WTC11 (cell line): ENCODE measurements at regions not wholly inside any gene's neighbourhood (a gene's known extent, or its start where the extent isn't known, plus 50 kb on each side); places are given as distances from the start of the nearest gene placed in this dataset.

Experiments used
- ATF3 ChIP-seq: sonication (generic); formaldehyde crosslinking; conservative IDR thresholded peaks from 2 replicates; pipeline ENCODE4 v1.8.1; 2022; ENCODE audit warnings: mild to moderate bottlenecking, missing genetic modification reagents
- HMGXB4 ChIP-seq: sonication (generic); formaldehyde crosslinking; IDR thresholded peaks from 2 replicates; pipeline ENCODE4 v1.8.1; 2023; ENCODE audit warnings: mild to moderate bottlenecking, moderate library complexity, missing genetic modification reagents
- JUN ChIP-seq: sonication (generic); formaldehyde crosslinking; IDR thresholded peaks from 2 replicates; pipeline ENCODE4 v1.8.0; 2023; ENCODE audit warnings: mild to moderate bottlenecking, missing genetic modification reagents
- NFE2L1 ChIP-seq: sonication (generic); formaldehyde crosslinking; IDR thresholded peaks from 2 replicates; pipeline ENCODE4 v1.8.1; 2023; ENCODE audit warnings: missing genetic modification reagents
- RELA ChIP-seq: sonication (generic); formaldehyde crosslinking; IDR thresholded peaks from 2 replicates; pipeline ENCODE4 v1.8.1; 2022; ENCODE audit warnings: missing genetic modification reagents, mild to moderate bottlenecking, borderline replicate concordance
- SP1 ChIP-seq: sonication (generic); formaldehyde crosslinking; conservative IDR thresholded peaks from 2 replicates; pipeline ENCODE4 v1.8.1; 2022; ENCODE audit warnings: missing genetic modification reagents
- ZNF232 ChIP-seq: sonication (generic); formaldehyde crosslinking; IDR thresholded peaks from 2 replicates; pipeline ENCODE4 v1.8.0; 2022; ENCODE audit warnings: mild to moderate bottlenecking, missing genetic modification reagents
- ZNF671 ChIP-seq: fragments of 250-450 bp; sonication (Bioruptor Pico); IDR thresholded peaks from 2 replicates; pipeline ENCODE4 v1.8.0; 2021; ENCODE audit warnings: mild to moderate bottlenecking
- TF ChIP-seq, protein P1 (sequence below): sonication (generic); formaldehyde crosslinking; IDR thresholded peaks from 2 replicates; pipeline ENCODE4 v1.8.1; 2022; ENCODE audit warnings: low read depth, missing genetic modification reagents, borderline replicate concordance
- TF ChIP-seq, protein P2 (sequence below): fragments of 200-600 bp; IDR thresholded peaks from 2 replicates; pipeline ENCODE4 v1.8.0; 2022; ENCODE audit warnings: antibody characterized with exemption
- TF ChIP-seq, protein P3 (sequence below): fragments of 250-450 bp; sonication (Bioruptor Pico); IDR thresholded peaks from 2 replicates; pipeline ENCODE4 v1.9.0; 2021; ENCODE audit warnings: mild to moderate bottlenecking
- TF ChIP-seq, protein P4 (sequence below): sonication (generic); formaldehyde crosslinking; IDR thresholded peaks from 2 replicates; pipeline ENCODE4 v1.8.1; 2023; ENCODE audit warnings: mild to moderate bottlenecking, missing genetic modification reagents

DNA sequence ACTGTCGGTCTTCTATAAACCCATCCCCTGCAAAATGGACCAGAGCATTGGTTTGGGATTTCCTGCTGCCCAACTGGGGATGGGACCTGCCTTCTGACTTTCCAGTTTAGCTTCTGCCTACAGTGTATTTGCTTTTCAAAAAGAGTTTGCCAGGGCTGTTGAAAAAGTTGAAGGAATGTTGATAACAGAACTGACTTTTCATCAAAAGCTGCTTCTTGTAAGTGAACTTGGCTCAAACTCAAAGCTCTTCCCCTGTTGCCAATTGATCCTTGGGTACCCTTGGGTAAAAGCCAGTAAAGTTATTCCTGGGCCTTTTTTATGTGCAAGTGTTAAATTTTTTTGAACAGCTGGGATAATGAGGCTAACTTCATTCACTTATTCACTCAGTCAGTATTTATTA is 142.9 kb upstream of the SLC30A5 start:
- TF ChIP-seq, protein P1, sequence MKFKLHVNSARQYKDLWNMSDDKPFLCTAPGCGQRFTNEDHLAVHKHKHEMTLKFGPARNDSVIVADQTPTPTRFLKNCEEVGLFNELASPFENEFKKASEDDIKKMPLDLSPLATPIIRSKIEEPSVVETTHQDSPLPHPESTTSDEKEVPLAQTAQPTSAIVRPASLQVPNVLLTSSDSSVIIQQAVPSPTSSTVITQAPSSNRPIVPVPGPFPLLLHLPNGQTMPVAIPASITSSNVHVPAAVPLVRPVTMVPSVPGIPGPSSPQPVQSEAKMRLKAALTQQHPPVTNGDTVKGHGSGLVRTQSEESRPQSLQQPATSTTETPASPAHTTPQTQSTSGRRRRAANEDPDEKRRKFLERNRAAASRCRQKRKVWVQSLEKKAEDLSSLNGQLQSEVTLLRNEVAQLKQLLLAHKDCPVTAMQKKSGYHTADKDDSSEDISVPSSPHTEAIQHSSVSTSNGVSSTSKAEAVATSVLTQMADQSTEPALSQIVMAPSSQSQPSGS (CRISPR knock-in tag), result no peak
- TF ChIP-seq HMGXB4 (CRISPR knock-in tag) (no peak), SP1 (CRISPR knock-in tag) (no peak), ZNF671 (CRISPR knock-in tag) (no peak), RELA (no peak), JUN (no peak), NFE2L1 (CRISPR knock-in tag) (no peak), ATF3 (no peak), ZNF232 (CRISPR knock-in tag) (no peak)
- TF ChIP-seq, protein P2, sequence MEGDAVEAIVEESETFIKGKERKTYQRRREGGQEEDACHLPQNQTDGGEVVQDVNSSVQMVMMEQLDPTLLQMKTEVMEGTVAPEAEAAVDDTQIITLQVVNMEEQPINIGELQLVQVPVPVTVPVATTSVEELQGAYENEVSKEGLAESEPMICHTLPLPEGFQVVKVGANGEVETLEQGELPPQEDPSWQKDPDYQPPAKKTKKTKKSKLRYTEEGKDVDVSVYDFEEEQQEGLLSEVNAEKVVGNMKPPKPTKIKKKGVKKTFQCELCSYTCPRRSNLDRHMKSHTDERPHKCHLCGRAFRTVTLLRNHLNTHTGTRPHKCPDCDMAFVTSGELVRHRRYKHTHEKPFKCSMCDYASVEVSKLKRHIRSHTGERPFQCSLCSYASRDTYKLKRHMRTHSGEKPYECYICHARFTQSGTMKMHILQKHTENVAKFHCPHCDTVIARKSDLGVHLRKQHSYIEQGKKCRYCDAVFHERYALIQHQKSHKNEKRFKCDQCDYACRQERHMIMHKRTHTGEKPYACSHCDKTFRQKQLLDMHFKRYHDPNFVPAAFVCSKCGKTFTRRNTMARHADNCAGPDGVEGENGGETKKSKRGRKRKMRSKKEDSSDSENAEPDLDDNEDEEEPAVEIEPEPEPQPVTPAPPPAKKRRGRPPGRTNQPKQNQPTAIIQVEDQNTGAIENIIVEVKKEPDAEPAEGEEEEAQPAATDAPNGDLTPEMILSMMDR, result no peak
- TF ChIP-seq, protein P3, sequence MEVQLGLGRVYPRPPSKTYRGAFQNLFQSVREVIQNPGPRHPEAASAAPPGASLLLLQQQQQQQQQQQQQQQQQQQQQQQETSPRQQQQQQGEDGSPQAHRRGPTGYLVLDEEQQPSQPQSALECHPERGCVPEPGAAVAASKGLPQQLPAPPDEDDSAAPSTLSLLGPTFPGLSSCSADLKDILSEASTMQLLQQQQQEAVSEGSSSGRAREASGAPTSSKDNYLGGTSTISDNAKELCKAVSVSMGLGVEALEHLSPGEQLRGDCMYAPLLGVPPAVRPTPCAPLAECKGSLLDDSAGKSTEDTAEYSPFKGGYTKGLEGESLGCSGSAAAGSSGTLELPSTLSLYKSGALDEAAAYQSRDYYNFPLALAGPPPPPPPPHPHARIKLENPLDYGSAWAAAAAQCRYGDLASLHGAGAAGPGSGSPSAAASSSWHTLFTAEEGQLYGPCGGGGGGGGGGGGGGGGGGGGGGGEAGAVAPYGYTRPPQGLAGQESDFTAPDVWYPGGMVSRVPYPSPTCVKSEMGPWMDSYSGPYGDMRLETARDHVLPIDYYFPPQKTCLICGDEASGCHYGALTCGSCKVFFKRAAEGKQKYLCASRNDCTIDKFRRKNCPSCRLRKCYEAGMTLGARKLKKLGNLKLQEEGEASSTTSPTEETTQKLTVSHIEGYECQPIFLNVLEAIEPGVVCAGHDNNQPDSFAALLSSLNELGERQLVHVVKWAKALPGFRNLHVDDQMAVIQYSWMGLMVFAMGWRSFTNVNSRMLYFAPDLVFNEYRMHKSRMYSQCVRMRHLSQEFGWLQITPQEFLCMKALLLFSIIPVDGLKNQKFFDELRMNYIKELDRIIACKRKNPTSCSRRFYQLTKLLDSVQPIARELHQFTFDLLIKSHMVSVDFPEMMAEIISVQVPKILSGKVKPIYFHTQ (CRISPR knock-in tag), result no peak
- TF ChIP-seq, protein P4, sequence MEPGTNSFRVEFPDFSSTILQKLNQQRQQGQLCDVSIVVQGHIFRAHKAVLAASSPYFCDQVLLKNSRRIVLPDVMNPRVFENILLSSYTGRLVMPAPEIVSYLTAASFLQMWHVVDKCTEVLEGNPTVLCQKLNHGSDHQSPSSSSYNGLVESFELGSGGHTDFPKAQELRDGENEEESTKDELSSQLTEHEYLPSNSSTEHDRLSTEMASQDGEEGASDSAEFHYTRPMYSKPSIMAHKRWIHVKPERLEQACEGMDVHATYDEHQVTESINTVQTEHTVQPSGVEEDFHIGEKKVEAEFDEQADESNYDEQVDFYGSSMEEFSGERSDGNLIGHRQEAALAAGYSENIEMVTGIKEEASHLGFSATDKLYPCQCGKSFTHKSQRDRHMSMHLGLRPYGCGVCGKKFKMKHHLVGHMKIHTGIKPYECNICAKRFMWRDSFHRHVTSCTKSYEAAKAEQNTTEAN, result no peak
